HCT116 (cell line): ENCODE measurements at regions not wholly inside any gene's neighbourhood (a gene's known extent, or its start where the extent isn't known, plus 50 kb on each side); places are given as distances from the start of the nearest gene placed in this dataset.

Source experiments
- CEBPB ChIP-seq: IDR thresholded peaks from 2 replicates; pipeline ENCODE4 v1.6.1; 2012; ENCODE audit warnings: low read depth
- FOSL1 ChIP-seq: IDR thresholded peaks from 2 replicates; pipeline ENCODE4 v1.6.1; 2012; ENCODE audit warnings: low read depth
- POLR2A ChIP-seq: IDR thresholded peaks from 2 replicates; pipeline ENCODE4 v1.7.0; 2011; ENCODE audit warnings: borderline replicate concordance; ENCODE audit not compliant: insufficient read depth, insufficient read length; ENCODE audit errors: extremely low read depth
- ZFX ChIP-seq: fragments of 450-650 bp; IDR thresholded peaks from 2 replicates; pipeline ENCODE4 v1.6.1; 2017
- TF ChIP-seq, protein P1 (sequence below), 3 experiments: fragments of 200-600 bp in 1 of 3; sonication (generic) in 1 of 3; IDR thresholded peaks in 2 of 3; conservative IDR thresholded peaks in 1 of 3; 2 replicates each; pipeline ENCODE4 v1.5.1; 2012 to 2017; ENCODE audit warnings: low read depth in 2 of 3, low read length in 2 of 3, antibody characterized with exemption in 1 of 3, borderline replicate concordance in 1 of 3, control low read depth in 1 of 3, mild to moderate bottlenecking in 1 of 3, mixed read lengths in 1 of 3, mixed run types in 1 of 3, moderate library complexity in 1 of 3; ENCODE audit not compliant: insufficient read depth in 1 of 3

DNA sequence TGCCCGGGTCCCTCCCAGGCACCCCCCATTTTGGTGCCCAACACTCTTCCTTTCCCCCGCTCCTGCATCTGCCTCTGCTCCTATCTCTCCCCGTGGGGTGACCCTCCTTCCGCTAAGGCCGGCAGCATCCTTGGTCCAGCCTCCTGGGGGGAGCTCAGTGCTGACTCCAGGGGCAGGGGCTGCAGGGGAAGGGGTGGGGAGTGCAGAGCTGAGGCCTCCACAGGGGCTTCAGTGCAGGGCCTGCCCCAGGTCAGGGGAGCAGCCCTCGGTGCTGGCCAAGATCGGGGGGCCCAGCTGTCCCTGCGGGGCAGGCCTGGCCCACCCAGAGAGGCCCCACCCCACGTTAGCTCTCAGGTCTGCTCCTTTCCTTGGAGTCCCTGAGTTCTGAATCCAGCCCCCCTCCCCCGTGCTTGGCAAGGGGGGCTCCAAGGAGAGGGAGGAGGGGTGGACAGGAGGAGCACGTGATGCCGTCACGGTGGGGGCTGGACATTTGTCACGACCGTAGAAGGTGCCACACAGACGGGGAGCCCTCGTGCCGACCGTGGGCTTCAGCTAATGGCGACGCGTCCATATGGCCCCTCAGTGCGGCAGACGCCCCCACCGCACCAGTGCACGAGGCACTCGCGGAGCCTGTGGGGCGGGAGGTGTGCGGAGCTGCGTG is 63.5 kb upstream of the ADRA2C start:
- no peak for TF ChIP-seq ZFX
- TF ChIP-seq, protein P1, sequence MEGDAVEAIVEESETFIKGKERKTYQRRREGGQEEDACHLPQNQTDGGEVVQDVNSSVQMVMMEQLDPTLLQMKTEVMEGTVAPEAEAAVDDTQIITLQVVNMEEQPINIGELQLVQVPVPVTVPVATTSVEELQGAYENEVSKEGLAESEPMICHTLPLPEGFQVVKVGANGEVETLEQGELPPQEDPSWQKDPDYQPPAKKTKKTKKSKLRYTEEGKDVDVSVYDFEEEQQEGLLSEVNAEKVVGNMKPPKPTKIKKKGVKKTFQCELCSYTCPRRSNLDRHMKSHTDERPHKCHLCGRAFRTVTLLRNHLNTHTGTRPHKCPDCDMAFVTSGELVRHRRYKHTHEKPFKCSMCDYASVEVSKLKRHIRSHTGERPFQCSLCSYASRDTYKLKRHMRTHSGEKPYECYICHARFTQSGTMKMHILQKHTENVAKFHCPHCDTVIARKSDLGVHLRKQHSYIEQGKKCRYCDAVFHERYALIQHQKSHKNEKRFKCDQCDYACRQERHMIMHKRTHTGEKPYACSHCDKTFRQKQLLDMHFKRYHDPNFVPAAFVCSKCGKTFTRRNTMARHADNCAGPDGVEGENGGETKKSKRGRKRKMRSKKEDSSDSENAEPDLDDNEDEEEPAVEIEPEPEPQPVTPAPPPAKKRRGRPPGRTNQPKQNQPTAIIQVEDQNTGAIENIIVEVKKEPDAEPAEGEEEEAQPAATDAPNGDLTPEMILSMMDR (IDR thresholded peaks at IDR 0.05 in 2 of 3, conservative IDR thresholded peaks at IDR 0.05 in 1 of 3; ENCODE audit: borderline replicate concordance in 1 of 3, insufficient read depth in 1 of 3, low read depth in 2 of 3, low read length in 2 of 3) = no peak
- no peak for TF ChIP-seq FOSL1
- TF ChIP-seq POLR2A = no peak
- TF ChIP-seq CEBPB = no peak
